Transverse colon (tissue), 4 donors: ENCODE measurements at regions not wholly inside any gene's neighbourhood (a gene's known extent, or its start where the extent isn't known, plus 50 kb on each side); places are given as distances from the start of the nearest gene placed in this dataset.
"Not testable (repeated sequence)": the region's sequence is repeated elsewhere in the genome, so short reads cannot be mapped to it uniquely, and the experiment has no call there.

Source experiments
- DNase-seq: peaks from one replicate; pipeline ENCODE4 v3.0.0-alpha.2; 2019
- H3K27ac ChIP-seq, 4 donors: fragments of 200-600 bp; sonication (generic); 2 replicates each; pipeline ENCODE4 v1.5.1; 2016 to 2018; ENCODE audit warnings: inconsistent platforms in 4 of 4
- H3K27me3 ChIP-seq: fragments of 200-600 bp; sonication (generic); 2 replicates; pipeline ENCODE4 v1.5.1; 2017; ENCODE audit warnings: inconsistent platforms
- H3K36me3 ChIP-seq, 4 donors: fragments of 200-600 bp; sonication (generic); 2 replicates each; pipeline ENCODE4 v1.5.1; 2017 to 2019; ENCODE audit warnings: inconsistent platforms in 4 of 4
- H3K4me1 ChIP-seq, 4 donors: fragments of 200-600 bp; sonication (generic); 2 replicates each; pipeline ENCODE4 v1.5.1; 2017 to 2020; ENCODE audit warnings: inconsistent platforms in 4 of 4
- H3K4me3 ChIP-seq, 4 donors: fragments of 200-600 bp; sonication (generic); 1 replicate in 1 of 4; 2 replicates in 3 of 4; pipeline versions ENCODE4 v1.5.1 to v1.6.1; 2017 to 2019; ENCODE audit warnings: inconsistent platforms in 4 of 4
- H3K9me3 ChIP-seq, 2 donors: fragments of 200-600 bp; sonication (generic); 2 replicates each; pipeline ENCODE4 v1.5.1; 2017 to 2019; ENCODE audit warnings: inconsistent platforms in 2 of 2
- EP300 ChIP-seq: sonication (generic); formaldehyde crosslinking; IDR thresholded peaks from one replicate; pipeline ENCODE4 v1.6.1; 2017; ENCODE audit warnings: antibody characterized with exemption, low read depth
- POLR2A ChIP-seq: fragments of 450-650 bp; IDR thresholded peaks from one replicate; pipeline ENCODE4 v1.6.1; 2016; ENCODE audit warnings: antibody characterized with exemption, mild to moderate bottlenecking, moderate library complexity
- POLR2AphosphoS5 ChIP-seq, 3 donors: sonication (generic); formaldehyde crosslinking; IDR thresholded peaks; one replicate each; pipeline ENCODE4 v1.6.1; 2016; ENCODE audit warnings: antibody characterized with exemption in 3 of 3
- WGBS, 2 donors: methylation state at CpG; one replicate each; pipeline ENCODE4 v1.1.5; 2018; ENCODE audit warnings: low coverage in 1 of 2; 5-methylcytosine and 5-hydroxymethylcytosine counted together
- in situ Hi-C, 4 donors: fragments of 200-750 bp; cut with MboI; loops; one replicate each; pipeline versions ENCODE4 v1.15.0 to v1.15.1; 2017; ENCODE audit warnings: low sequenced_read_pairs in 3 of 4, low pct_ligation_motif_present in 1 of 4, low pct_unique_long_range_greater_than_20kb in 1 of 4
- intact Hi-C: fragments of 100-400 bp; cut with DNase I; formaldehyde crosslinking; loops from one replicate; pipeline ENCODE4 v1.15.1; 2023; ENCODE audit warnings: low total_unique reads
- TF ChIP-seq, protein P1 (sequence below), 5 experiments: fragments of 200-600 bp in 3 of 5; fragments of 450-650 bp in 2 of 5; sonication (generic) in 3 of 5; IDR thresholded peaks; 1 replicate in 2 of 5; 2 replicates in 3 of 5; pipeline ENCODE4 v1.5.1; 2016 to 2017; ENCODE audit warnings: antibody characterized with exemption in 5 of 5, inconsistent platforms in 3 of 5, mild to moderate bottlenecking in 2 of 5, moderate library complexity in 1 of 5

DNA sequence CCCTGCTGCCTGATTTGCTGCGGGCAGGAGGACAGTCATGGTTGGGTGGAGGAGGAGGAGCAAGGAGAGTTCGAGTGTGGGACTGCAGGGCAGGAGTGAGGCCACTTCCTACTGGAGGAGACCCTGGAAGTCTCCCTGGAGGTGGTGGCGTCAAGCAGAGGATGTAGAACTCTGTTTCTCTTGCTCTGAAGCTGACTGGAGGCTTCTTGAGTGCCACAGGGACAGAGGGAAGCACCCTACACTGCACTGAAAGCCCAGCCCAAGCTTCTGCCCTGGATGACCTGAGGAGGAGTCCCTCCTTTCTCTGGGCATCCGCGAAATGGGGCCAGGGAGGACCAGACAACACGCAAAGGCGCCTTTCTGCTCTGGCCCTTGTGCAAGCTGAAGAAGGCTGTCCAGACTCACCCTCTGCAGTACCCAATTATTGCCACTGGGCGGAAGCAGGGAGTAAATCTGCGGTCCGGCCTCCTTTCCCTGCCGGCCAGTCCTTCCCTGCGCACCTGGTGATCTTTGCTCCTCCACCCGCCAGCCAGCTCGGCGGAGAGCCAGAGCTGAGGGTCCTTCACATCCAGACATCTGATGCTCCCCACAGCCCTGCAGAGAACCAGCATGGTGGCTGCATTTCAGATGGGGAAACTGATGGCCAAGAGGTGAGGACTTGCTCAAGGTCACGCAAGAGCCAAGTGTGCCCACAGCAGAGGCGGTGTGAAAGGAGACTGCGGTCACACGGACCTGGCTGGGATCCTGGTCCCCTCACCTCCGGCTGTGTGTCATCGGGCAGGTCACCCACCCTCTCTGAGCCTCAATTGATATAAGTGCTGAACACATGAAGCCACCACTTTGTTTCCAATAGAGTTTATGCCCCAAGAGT is 207.1 kb downstream of the TBC1D2B start:
- in situ Hi-C loops = no loop called here
- intact Hi-C loops = no loop called here

DNA sequence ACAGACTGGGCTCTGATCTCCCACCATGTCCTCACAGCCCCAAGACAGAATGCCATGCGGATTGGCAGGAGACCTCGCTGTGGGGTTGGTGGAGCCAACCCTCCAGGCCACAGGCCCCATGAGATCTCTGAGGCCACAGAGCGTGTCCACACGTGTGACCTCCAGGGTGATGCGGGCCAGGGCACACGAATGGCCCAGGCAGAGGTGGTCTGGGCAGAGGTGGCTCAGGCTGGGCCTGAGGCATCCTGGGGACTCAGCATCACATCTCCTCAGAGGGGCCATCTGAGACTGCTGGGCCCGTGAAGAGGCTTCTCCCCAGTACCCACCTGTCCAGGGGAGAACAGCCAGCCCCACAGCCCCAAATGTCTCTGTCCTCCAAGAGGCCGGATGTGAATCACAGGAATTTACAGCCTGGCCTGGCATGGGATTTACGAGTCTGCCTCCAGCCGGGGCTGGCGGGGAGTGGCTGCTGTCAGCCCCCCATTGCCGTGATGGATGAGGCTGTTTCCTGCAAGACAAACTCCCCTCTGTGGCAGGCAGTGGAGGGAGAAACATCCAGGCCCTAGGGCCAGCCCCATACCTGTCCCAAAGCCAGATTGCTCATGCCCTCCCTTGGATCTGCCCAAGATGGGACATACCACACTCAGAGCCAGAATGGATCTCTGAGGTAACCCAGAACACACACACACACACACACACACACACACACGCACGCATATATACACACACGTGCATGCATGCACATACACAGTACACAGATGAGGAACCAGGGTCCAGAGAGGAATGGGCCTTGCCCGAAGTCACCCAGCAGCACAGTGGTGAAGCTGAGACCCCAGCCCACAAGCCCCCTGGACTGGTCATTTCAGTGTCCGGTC is 208.3 kb downstream of the TBC1D2B start:
- no peaks in the 10 kb centered on the region for H3K36me3 ChIP-seq
- H3K4me3 ChIP-seq = no peak overlapping the region
- no peaks in the 10 kb centered on the region for H3K27me3 ChIP-seq
- TF ChIP-seq POLR2AphosphoS5 (IDR thresholded peaks at IDR 0.05) (no peak), POLR2A (no peak), EP300 (no peak)
- TF ChIP-seq, protein P1, sequence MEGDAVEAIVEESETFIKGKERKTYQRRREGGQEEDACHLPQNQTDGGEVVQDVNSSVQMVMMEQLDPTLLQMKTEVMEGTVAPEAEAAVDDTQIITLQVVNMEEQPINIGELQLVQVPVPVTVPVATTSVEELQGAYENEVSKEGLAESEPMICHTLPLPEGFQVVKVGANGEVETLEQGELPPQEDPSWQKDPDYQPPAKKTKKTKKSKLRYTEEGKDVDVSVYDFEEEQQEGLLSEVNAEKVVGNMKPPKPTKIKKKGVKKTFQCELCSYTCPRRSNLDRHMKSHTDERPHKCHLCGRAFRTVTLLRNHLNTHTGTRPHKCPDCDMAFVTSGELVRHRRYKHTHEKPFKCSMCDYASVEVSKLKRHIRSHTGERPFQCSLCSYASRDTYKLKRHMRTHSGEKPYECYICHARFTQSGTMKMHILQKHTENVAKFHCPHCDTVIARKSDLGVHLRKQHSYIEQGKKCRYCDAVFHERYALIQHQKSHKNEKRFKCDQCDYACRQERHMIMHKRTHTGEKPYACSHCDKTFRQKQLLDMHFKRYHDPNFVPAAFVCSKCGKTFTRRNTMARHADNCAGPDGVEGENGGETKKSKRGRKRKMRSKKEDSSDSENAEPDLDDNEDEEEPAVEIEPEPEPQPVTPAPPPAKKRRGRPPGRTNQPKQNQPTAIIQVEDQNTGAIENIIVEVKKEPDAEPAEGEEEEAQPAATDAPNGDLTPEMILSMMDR (IDR thresholded peaks at IDR 0.05) = no peak
- in situ Hi-C loops (no loop called here), intact Hi-C loops (no loop called here)
- H3K4me1 ChIP-seq = no peaks in the 10 kb centered on the region
- H3K9me3 ChIP-seq = no peaks in the 10 kb centered on the region
- WGBS, 2 donors = 60 to 64% methylated on average over 1 to 11 of the region's 17 CpGs
- no peak overlapping the region for H3K27ac ChIP-seq
- no peak for DNase-seq

More for the DNA sequence above, 207.1 kb downstream of the TBC1D2B start:
- H3K4me3 ChIP-seq = no peak overlapping the region
- TF ChIP-seq, protein P1 (IDR thresholded peaks at IDR 0.05) = peak; percentile 82 to 94 (median 93)
- TF ChIP-seq POLR2AphosphoS5 (IDR thresholded peaks at IDR 0.05) = no peak
- H3K9me3 ChIP-seq = no peaks in the 10 kb centered on the region
- H3K36me3 ChIP-seq = no peaks in the 10 kb centered on the region
- H3K27me3 ChIP-seq = no peaks in the 10 kb centered on the region
- peak; percentile 81 for DNase-seq
- H3K4me1 ChIP-seq = peaks cover 0 to 7% (median 5%) of the 10 kb centered on the region in 4 donors
- WGBS, 2 donors = 30 to 80% methylated on average over 1 to 21 of the region's 21 CpGs
- H3K27ac ChIP-seq = no peak overlapping the region

DNA sequence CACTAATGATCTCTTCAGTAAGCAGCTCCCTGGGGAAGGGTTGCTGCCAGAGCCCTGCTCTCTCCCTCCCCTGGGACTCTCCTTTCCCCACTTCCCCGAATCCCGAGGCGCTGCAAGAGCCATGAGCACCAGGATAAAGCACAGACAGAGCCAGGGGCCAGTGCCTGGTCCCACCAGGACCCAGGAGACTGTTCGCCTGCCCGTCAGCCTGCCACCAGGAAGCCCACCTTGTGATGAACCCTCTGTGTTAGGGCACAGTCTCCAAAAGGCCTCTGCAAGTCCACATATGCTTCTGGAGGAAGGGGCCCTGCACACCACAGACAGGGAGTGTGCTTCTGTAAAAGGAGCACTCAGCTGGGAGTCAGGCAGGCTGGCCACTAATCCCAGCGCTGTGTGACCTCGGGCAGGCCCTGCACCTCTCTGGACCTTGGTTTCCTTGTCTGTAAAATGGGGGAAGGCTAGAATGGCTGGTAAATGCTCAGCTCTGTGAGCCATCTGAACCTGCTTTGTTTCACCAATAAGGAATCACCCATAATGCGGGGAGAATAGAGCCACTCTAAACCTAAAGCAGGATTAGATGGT is 209.4 kb downstream of the TBC1D2B start:
- H3K4me1 ChIP-seq, intact Hi-C loops, H3K4me3 ChIP-seq, DNase-seq, in situ Hi-C loops, H3K27ac ChIP-seq, H3K27me3 ChIP-seq, H3K36me3 ChIP-seq, H3K9me3 ChIP-seq: not testable (repeated sequence)
- WGBS, 2 donors = 91% methylated on average over 8 of the region's 8 CpGs; no CpG with 5 or more reads in 1 of the 2 donors

DNA sequence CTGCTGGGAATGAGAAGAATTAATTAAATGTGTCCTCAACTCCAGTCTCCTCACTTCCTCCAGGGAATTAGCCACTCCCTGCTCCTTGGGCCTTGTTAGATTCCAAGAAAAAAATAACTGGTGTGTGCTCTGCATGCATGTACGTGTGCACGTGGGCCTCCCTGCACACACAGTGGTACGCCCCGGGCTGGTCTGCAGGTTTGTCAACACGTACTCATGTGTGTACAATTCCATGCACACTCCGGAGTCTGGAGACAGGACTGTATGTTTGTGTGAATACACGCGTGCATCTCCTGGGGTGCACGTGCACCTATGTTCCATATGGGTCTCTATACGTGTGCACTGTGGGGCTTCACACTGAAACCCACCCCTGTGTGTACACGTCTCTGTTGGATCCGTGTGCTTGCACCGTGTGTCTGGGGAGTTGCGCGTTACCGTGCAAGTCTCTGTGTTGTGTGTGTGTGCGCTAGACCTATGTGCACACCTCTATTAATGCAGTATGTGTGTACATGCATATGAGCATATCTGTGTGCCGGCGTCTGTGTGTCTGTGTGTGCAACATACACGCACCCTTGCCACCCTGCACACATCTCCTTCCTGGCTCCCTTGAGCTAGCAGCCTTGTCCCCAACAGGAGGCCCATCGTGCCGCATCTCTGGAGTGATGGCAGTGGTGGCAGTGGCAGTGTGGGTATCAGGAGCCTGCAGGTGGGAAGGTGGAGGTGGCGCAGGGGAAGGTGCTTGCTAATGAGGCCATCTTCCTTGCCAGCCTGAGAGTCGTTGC is 210.1 kb downstream of the TBC1D2B start:
- H3K36me3 ChIP-seq = no peaks in the 10 kb centered on the region
- no peak overlapping the region for H3K4me3 ChIP-seq
- no peak overlapping the region for H3K27ac ChIP-seq
- in situ Hi-C loops = no loop called here
- intact Hi-C loops = no loop called here
- TF ChIP-seq, protein P1 (IDR thresholded peaks at IDR 0.05) = no peak
- TF ChIP-seq POLR2AphosphoS5 (IDR thresholded peaks at IDR 0.05) (no peak), POLR2A (no peak), EP300 (no peak)
- no peaks in the 10 kb centered on the region for H3K9me3 ChIP-seq
- 76 to 91% methylated on average over 5 to 23 of the region's 24 CpGs for WGBS, 2 donors
- H3K4me1 ChIP-seq = no peaks in the 10 kb centered on the region
- no peak for DNase-seq
- no peaks in the 10 kb centered on the region for H3K27me3 ChIP-seq
